ENCODE measurements at regions not wholly inside any gene's neighbourhood (a gene's known extent, or its start where the extent isn't known, plus 50 kb on each side); places are given as distances from the start of the nearest gene placed in this dataset.

GRCh38 chr6:145224450-145224849, 510.9 kb downstream of the EPM2A start:
- Histone ChIP-seq H3K4me1 (ENCODE audit: insufficient read depth, low read length, severe bottlenecking) (no peaks in the 10 kb centered on the region), H3F3A (ENCODE audit: insufficient read depth, low read length) (no peaks in the 10 kb centered on the region), H3K4me2 (ENCODE audit: low read length) (no peak overlapping the region), H2AFZ (ENCODE audit: low read length) (no peak overlapping the region), H3K4me3 (ENCODE audit: low read depth, low read length, poor library complexity, severe bottlenecking) (no peak overlapping the region), H3K79me2 (ENCODE audit: insufficient read depth, low read length) (no peaks in the 10 kb centered on the region), H3K9ac (ENCODE audit: low read length) (no peak overlapping the region), H4K20me1 (ENCODE audit: insufficient read depth, low read length) (no peaks in the 10 kb centered on the region), H3K9me3 (ENCODE audit: low read length) (no peaks in the 10 kb centered on the region), H3K36me3 (ENCODE audit: insufficient read depth, low read length) (no peaks in the 10 kb centered on the region), H3K27me3 (ENCODE audit: insufficient read depth, low read length) (no peaks in the 10 kb centered on the region), H3K9me2 (ENCODE audit: low read depth, low read length) (no peaks in the 10 kb centered on the region), H3K27ac (ENCODE audit: low read depth, low read length, poor library complexity, severe bottlenecking) (no peak overlapping the region)
- no peak for TF ChIP-seq EZH2 (IDR thresholded peaks at IDR 0.05; ENCODE audit: borderline replicate concordance, low read length)
- no peak for TF ChIP-seq CTCF (IDR thresholded peaks at IDR 0.05; ENCODE audit: low read length)

GRCh38 chr6:145225500-145225899, 509.8 kb downstream of the EPM2A start:
- no peaks in the 10 kb centered on the region for H4K20me1 ChIP-seq (ENCODE audit: insufficient read depth, low read length)
- no peak overlapping the region for H3K4me2 ChIP-seq (ENCODE audit: low read length)
- H3K4me1 ChIP-seq (ENCODE audit: insufficient read depth, low read length, severe bottlenecking), result no peaks in the 10 kb centered on the region
- no peaks in the 10 kb centered on the region for H3K79me2 ChIP-seq (ENCODE audit: insufficient read depth, low read length)
- no peaks in the 10 kb centered on the region for H3K9me2 ChIP-seq (ENCODE audit: low read depth, low read length)
- H3K27ac ChIP-seq (ENCODE audit: low read depth, low read length, poor library complexity, severe bottlenecking), result no peak overlapping the region
- TF ChIP-seq EZH2 (IDR thresholded peaks at IDR 0.05; ENCODE audit: borderline replicate concordance, low read length) (no peak), CTCF (IDR thresholded peaks at IDR 0.05; ENCODE audit: low read length) (no peak)
- no peaks in the 10 kb centered on the region for H3K9me3 ChIP-seq (ENCODE audit: low read length)
- H3K4me3 ChIP-seq (ENCODE audit: low read depth, low read length, poor library complexity, severe bottlenecking), result no peak overlapping the region
- H3K36me3 ChIP-seq (ENCODE audit: insufficient read depth, low read length), result no peaks in the 10 kb centered on the region
- no peaks in the 10 kb centered on the region for H3F3A ChIP-seq (ENCODE audit: insufficient read depth, low read length)
- no peaks in the 10 kb centered on the region for H3K27me3 ChIP-seq (ENCODE audit: insufficient read depth, low read length)
- H3K9ac ChIP-seq (ENCODE audit: low read length), result no peak overlapping the region
- H2AFZ ChIP-seq (ENCODE audit: low read length), result no peak overlapping the region

GRCh38 chr6:145227593-145227992, 507.7 kb downstream of the EPM2A start:
- Histone ChIP-seq H3K9me2 (ENCODE audit: low read depth, low read length) (no peaks in the 10 kb centered on the region), H3K4me3 (ENCODE audit: low read depth, low read length, poor library complexity, severe bottlenecking) (no peak overlapping the region), H3K9me3 (ENCODE audit: low read length) (no peaks in the 10 kb centered on the region), H3K4me1 (ENCODE audit: insufficient read depth, low read length, severe bottlenecking) (no peaks in the 10 kb centered on the region), H3K36me3 (ENCODE audit: insufficient read depth, low read length) (no peaks in the 10 kb centered on the region), H3K27me3 (ENCODE audit: insufficient read depth, low read length) (no peaks in the 10 kb centered on the region), H3K79me2 (ENCODE audit: insufficient read depth, low read length) (no peaks in the 10 kb centered on the region), H4K20me1 (ENCODE audit: insufficient read depth, low read length) (no peaks in the 10 kb centered on the region), H3F3A (ENCODE audit: insufficient read depth, low read length) (no peaks in the 10 kb centered on the region), H3K4me2 (ENCODE audit: low read length) (no peak overlapping the region), H3K27ac (ENCODE audit: low read depth, low read length, poor library complexity, severe bottlenecking) (no peak overlapping the region), H3K9ac (ENCODE audit: low read length) (no peak overlapping the region), H2AFZ (ENCODE audit: low read length) (no peak overlapping the region)
- no peak for TF ChIP-seq CTCF (IDR thresholded peaks at IDR 0.05; ENCODE audit: low read length)
- no peak for TF ChIP-seq EZH2 (IDR thresholded peaks at IDR 0.05; ENCODE audit: borderline replicate concordance, low read length)

Data from OCI-LY1 (cell line).